Lung microvascular endothelial cell (primary cell): ENCODE measurements at regions not wholly inside any gene's neighbourhood (a gene's known extent, or its start where the extent isn't known, plus 50 kb on each side); places are given as distances from the start of the nearest gene placed in this dataset.
A peak's percentile ranks its signal among the peaks of the same experiment; 100 is the strongest.
"Not testable (repeated sequence)": the region's sequence is repeated elsewhere in the genome, so short reads cannot be mapped to it uniquely, and the experiment has no call there.

Experiments used
- DNase-seq, 2 donors: peaks; one replicate each; pipeline versions ENCODE4 v3.0.0 to v3.0.0-alpha.2; 2010; ENCODE audit warnings: low read depth in 2 of 2

DNA sequence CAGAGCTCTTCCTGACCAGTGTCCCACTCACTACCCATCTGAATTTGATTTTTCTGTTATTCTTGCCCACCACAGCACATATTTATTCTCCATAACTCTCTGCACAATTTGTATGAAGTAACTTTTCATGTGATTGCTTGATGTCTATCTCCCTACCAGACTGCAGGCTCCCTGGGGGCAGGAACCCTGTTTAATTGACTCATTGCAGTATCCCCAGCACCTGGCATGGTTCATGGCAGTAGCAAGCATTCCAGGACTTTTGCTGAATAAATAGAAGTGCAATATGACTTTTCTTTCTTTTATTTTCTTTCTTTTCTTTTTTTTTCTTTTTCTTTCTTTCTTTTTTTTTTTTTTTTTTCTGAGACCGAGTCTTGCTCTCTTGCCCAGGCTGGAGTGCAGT lies 88.7 kb upstream of the XPO1 start:
- no peak for DNase-seq

DNA sequence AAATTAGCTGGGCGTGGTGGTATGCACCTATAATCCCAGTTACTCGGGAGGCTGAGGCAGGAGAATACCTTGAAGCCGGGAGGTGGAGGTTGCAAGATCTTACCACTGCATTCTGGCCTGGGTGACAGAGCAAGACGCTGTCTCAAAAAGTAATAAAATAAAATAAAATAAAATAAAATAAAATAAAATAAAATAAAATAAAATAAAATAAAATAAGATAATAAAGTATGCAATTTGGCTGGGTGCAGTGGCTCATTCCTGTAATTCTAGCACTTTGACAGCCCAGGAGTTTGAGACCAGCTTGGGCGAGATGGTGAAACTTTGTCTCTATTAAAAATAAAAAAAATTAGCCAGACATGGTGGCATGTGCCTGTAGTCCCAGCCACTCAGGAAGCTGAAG lies 85.6 kb upstream of the XPO1 start:
- no peak for DNase-seq

DNA sequence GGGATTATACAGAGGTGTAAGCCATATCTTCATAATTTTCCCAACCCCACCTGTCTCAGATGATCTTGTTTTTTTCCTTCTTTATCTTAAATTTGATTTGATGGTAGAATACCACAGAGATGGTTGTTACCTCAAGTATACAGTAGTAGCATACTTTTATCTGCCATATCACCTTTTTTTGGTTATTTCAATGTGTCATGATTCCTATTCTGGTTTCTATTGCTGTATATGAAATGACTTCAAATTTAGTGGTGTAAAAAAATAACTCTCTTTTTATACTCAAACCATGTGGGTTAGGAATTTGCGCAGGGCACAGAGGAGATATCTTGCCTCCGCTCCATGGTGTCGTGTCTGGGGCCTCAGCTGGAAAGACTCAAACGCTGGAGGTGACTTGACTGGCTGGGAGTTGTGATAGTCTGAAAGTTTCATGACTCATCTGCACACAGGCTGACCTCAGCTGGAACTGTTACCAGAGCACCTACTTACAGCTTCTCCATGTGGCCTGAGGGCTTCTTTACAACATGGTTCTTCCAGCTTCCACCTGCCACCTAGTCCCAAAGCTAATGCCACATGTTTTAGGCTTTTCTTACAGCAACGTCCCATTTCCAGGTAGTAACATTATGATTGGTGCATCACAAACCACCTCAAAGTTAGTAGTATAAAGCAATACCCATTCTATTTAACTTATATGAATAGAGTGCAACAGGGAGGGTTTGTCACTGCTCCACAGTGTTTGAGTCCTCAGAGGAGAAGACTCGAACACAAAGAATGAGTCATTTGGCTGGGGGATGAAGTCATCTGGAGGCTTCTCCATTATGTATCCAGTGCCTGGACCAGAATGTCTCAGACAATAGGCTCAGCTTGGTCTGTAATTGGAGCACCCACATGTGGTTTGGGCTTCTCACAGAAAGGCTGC lies 82.3 kb upstream of the XPO1 start:
- peak in 1 of 2 donors; percentile 71 for DNase-seq

GRCh38 chr2:61619561-61619960 lies 81.4 kb upstream of the XPO1 start:
- no peak for DNase-seq

DNA sequence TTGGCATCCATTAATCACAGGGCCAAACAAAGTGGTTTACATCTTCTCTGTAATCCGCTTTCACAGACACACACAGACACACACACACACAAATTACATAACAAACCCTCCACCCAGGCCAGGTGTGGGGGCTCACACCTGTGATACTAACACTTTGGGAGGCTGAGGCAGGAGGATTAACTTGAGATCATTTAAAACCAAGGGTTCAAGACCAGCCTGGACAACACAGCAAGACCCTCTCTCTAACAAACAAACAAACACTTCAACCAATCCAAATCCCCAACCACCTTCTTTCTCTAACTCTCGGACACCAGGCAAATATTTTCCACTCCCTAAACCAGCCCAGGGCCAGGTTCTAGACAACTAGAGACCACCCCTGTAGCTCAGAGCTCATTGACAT lies 79.5 kb upstream of the XPO1 start:
- DNase-seq, result no peak

- DNase-seq, result no peak
Observed at GRCh38 chr2:61605245-61605644, 67.1 kb upstream of the XPO1 start.

- DNase-seq, result no peak
Observed at GRCh38 chr2:61604433-61604832, 66.3 kb upstream of the XPO1 start.

- peak; percentile 4 to 42 for DNase-seq
Observed at GRCh38 chr2:61598515-61599156, 60.5 kb upstream of the XPO1 start.

- DNase-seq, result no peak
Observed at GRCh38 chr2:61597300-61598289, 59.4 kb upstream of the XPO1 start.

GRCh38 chr2:61594201-61594600 lies 56.0 kb upstream of the XPO1 start:
- DNase-seq, result not testable (repeated sequence)

- not testable (repeated sequence) for DNase-seq
Observed at GRCh38 chr2:61593648-61594047, 55.5 kb upstream of the XPO1 start.

GRCh38 chr2:61590214-61590613 lies 52.1 kb upstream of the XPO1 start:
- DNase-seq, result no peak

GRCh38 chr2:61588566-61588965 lies 50.4 kb upstream of the XPO1 start:
- no peak for DNase-seq
